MM.1S (cell line): ENCODE measurements at regions not wholly inside any gene's neighbourhood (a gene's known extent, or its start where the extent isn't known, plus 50 kb on each side); places are given as distances from the start of the nearest gene placed in this dataset.

Experiments used
- DNase-seq: peaks from one replicate; pipeline ENCODE4 v3.0.0-alpha.2; 2015
- H2AFZ ChIP-seq: fragments of 300-600 bp; sonication (generic); 2 replicates; pipeline ENCODE4 v1.6.0; 2016; ENCODE audit warnings: antibody characterized with exemption, low read length
- H3F3A ChIP-seq: fragments of 300-600 bp; sonication (generic); 2 replicates; pipeline ENCODE4 v1.6.1; 2016; ENCODE audit warnings: mild to moderate bottlenecking, antibody characterized with exemption, low read length, moderate library complexity, mixed read lengths; ENCODE audit not compliant: insufficient read depth
- H3K27ac ChIP-seq: fragments of 300-600 bp; sonication (generic); 2 replicates; pipeline ENCODE4 v1.5.1; 2016; ENCODE audit warnings: mild to moderate bottlenecking, low read length
- H3K27me3 ChIP-seq: fragments of 300-600 bp; sonication (generic); replicated peaks from 2 replicates; pipeline ENCODE4 v1.6.0; 2016; ENCODE audit warnings: low read length; ENCODE audit not compliant: insufficient read depth
- H3K36me3 ChIP-seq: fragments of 300-600 bp; sonication (generic); replicated peaks from 2 replicates; pipeline ENCODE4 v1.6.1; 2016; ENCODE audit warnings: mild to moderate bottlenecking, low read length, mixed read lengths; ENCODE audit not compliant: insufficient read depth
- H3K4me1 ChIP-seq: fragments of 300-600 bp; sonication (generic); 2 replicates; pipeline ENCODE4 v1.6.1; 2016; ENCODE audit warnings: low read length, mixed read lengths
- H3K4me2 ChIP-seq: fragments of 300-600 bp; sonication (generic); 2 replicates; pipeline ENCODE4 v1.6.0; 2016; ENCODE audit warnings: low read depth, low read length
- H3K4me3 ChIP-seq: fragments of 300-600 bp; sonication (generic); 2 replicates; pipeline ENCODE4 v1.5.1; 2016; ENCODE audit warnings: low read length, mixed read lengths
- H3K79me2 ChIP-seq: fragments of 300-600 bp; sonication (generic); 2 replicates; pipeline ENCODE4 v1.6.1; 2016; ENCODE audit warnings: mixed run types, low read length, mixed read lengths
- H3K9ac ChIP-seq: fragments of 300-600 bp; sonication (generic); 2 replicates; pipeline ENCODE4 v1.6.1; 2016; ENCODE audit warnings: low read length, mixed read lengths
- H3K9me2 ChIP-seq: fragments of 300-600 bp; sonication (generic); replicated peaks from 2 replicates; pipeline ENCODE4 v1.6.1; 2016; ENCODE audit warnings: mild to moderate bottlenecking, low read length, mixed read lengths; ENCODE audit not compliant: insufficient read depth
- H3K9me3 ChIP-seq: fragments of 300-600 bp; sonication (generic); replicated peaks from 2 replicates; pipeline ENCODE4 v1.6.1; 2016; ENCODE audit warnings: mild to moderate bottlenecking, low read length, mixed read lengths; ENCODE audit not compliant: insufficient read depth
- H4K20me1 ChIP-seq: fragments of 300-600 bp; sonication (generic); 2 replicates; pipeline ENCODE4 v1.6.1; 2016; ENCODE audit warnings: mild to moderate bottlenecking, low read length, moderate library complexity, mixed read lengths; ENCODE audit not compliant: insufficient read depth
- EZH2 ChIP-seq: fragments of 300-600 bp; sonication (generic); optimal IDR thresholded peaks from 2 replicates; pipeline ENCODE3; 2017; ENCODE audit warnings: low read depth, mild to moderate bottlenecking, antibody characterized with exemption, low read length, mixed read lengths
- EZH2phosphoT487 ChIP-seq: fragments of 300-600 bp; sonication (generic); IDR thresholded peaks from 2 replicates; pipeline ENCODE4 v1.6.1; 2018; ENCODE audit warnings: antibody characterized with exemption, low read length
- TF ChIP-seq, protein P1 (sequence below): fragments of 300-600 bp; sonication (generic); IDR thresholded peaks from 2 replicates; pipeline ENCODE4 v1.5.1; 2016; ENCODE audit warnings: antibody characterized with exemption, low read length, mixed read lengths

DNA sequence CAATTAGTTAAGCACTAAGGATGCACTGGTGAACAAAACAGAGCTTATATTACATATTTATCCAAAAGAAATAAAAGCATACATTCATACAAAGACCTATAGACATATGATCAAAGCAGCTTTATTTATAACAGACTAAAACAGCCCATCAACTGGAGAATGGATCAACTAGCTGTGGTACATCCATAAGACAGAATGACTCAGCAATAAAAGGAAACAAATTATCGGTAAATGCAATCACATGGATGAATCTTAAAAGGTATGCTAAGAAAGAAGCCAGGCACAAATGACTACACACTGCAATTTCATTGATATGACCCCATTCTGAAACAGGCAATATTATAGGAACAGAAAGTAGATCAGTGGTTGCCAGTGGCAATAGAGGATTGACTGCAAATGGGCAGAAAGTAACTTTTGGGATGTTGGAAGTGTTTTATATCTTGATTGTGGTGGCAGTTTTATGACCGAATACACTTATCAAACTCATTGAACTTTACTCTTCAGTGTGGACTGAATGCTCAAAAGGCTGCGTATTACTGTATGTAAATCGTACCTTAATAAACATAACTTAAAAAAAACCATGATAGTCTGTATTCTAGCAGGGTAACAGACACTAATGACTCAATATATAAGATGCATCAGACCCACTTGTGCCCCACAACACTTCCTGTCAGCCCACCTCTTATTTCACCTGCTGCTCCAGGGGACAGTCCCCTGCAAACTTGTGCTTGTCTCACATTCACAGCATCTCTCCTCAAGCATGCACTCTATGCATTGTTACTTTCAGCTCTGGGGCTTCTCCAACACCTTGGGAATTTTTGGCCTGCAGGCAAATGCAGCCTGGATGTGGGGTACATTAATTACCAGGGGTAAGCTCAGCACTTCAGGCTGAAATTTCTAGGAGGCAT, 59.1 kb downstream of the MID1IP1 start:
- no peaks in the 10 kb centered on the region for H4K20me1 ChIP-seq
- H3K9me2 ChIP-seq, result no peaks in the 10 kb centered on the region
- H3K36me3 ChIP-seq, result no peaks in the 10 kb centered on the region
- H3K9ac ChIP-seq, result no peak overlapping the region
- no peak overlapping the region for H3K4me2 ChIP-seq
- H3K27ac ChIP-seq, result no peak overlapping the region
- DNase-seq, result no peak
- no peak overlapping the region for H3K4me3 ChIP-seq
- H3K27me3 ChIP-seq, result no peaks in the 10 kb centered on the region
- TF ChIP-seq EZH2, result no peak
- TF ChIP-seq, protein P1, sequence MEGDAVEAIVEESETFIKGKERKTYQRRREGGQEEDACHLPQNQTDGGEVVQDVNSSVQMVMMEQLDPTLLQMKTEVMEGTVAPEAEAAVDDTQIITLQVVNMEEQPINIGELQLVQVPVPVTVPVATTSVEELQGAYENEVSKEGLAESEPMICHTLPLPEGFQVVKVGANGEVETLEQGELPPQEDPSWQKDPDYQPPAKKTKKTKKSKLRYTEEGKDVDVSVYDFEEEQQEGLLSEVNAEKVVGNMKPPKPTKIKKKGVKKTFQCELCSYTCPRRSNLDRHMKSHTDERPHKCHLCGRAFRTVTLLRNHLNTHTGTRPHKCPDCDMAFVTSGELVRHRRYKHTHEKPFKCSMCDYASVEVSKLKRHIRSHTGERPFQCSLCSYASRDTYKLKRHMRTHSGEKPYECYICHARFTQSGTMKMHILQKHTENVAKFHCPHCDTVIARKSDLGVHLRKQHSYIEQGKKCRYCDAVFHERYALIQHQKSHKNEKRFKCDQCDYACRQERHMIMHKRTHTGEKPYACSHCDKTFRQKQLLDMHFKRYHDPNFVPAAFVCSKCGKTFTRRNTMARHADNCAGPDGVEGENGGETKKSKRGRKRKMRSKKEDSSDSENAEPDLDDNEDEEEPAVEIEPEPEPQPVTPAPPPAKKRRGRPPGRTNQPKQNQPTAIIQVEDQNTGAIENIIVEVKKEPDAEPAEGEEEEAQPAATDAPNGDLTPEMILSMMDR, result no peak
- no peak for TF ChIP-seq EZH2phosphoT487
- no peaks in the 10 kb centered on the region for H3K9me3 ChIP-seq
- H3K4me1 ChIP-seq, result no peaks in the 10 kb centered on the region
- no peaks in the 10 kb centered on the region for H3K79me2 ChIP-seq
- no peak overlapping the region for H2AFZ ChIP-seq
- no peaks in the 10 kb centered on the region for H3F3A ChIP-seq

DNA sequence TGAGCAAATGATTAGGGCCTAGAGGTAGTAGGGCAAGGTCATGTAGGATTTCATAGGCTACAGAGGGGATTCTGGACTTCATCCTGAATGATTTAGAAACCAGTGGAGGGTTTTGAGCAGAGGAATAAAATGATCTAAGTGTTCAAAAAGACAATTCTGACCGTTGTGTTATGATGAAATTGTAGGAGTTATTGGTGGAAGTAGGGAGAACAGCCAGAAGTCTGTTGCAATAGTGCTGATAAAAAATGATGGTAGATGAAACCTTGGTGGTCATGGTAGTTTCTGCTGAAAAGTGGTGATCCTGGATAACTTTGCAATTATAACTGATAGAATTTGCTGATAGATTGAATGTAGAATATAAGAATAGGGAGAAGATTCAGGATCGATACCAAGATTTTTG, 60.2 kb downstream of the MID1IP1 start:
- H3K4me1 ChIP-seq, result no peaks in the 10 kb centered on the region
- TF ChIP-seq EZH2 (no peak), EZH2phosphoT487 (no peak)
- TF ChIP-seq, protein P1, result no peak
- H3F3A ChIP-seq, result no peaks in the 10 kb centered on the region
- H2AFZ ChIP-seq, result no peak overlapping the region
- no peak for DNase-seq
- H3K9me2 ChIP-seq, result no peaks in the 10 kb centered on the region
- H3K79me2 ChIP-seq, result no peaks in the 10 kb centered on the region
- H4K20me1 ChIP-seq, result no peaks in the 10 kb centered on the region
- no peaks in the 10 kb centered on the region for H3K9me3 ChIP-seq
- no peaks in the 10 kb centered on the region for H3K36me3 ChIP-seq
- no peaks in the 10 kb centered on the region for H3K27me3 ChIP-seq
- no peak overlapping the region for H3K9ac ChIP-seq
- H3K4me2 ChIP-seq, result no peak overlapping the region
- H3K4me3 ChIP-seq, result no peak overlapping the region
- H3K27ac ChIP-seq, result no peak overlapping the region

DNA sequence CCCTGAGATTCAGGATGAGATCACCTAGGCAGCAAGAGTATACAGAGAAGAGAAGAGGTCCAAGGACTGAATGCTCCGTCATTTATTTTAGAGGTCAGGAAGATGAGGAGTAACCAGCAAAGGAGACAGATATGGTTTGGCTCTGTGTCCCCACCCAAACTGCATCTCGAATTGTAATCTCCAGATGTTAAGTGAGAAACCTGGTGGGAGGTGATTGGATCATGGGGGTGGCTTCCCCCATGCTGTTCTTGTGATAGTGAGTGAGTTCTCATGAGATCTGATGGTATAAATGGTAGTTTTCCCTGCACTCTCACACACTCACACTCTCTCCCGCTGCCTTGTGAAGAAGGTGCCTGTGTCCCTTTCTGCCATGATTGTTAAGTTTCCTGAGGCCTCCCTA, 60.8 kb downstream of the MID1IP1 start:
- Histone ChIP-seq H3K4me1 (no peaks in the 10 kb centered on the region), H3K4me3 (no peak overlapping the region), H3K4me2 (no peak overlapping the region), H3K9me2 (no peaks in the 10 kb centered on the region), H3K9ac (no peak overlapping the region), H4K20me1 (no peaks in the 10 kb centered on the region), H2AFZ (no peak overlapping the region), H3K27me3 (no peaks in the 10 kb centered on the region), H3K36me3 (no peaks in the 10 kb centered on the region), H3F3A (no peaks in the 10 kb centered on the region), H3K27ac (no peak overlapping the region), H3K79me2 (no peaks in the 10 kb centered on the region), H3K9me3 (no peaks in the 10 kb centered on the region)
- TF ChIP-seq EZH2phosphoT487 (no peak), EZH2 (no peak)
- TF ChIP-seq, protein P1, result no peak
- no peak for DNase-seq
